B cell (primary cell): ENCODE measurements at regions not wholly inside any gene's neighbourhood (a gene's known extent, or its start where the extent isn't known, plus 50 kb on each side); places are given as distances from the start of the nearest gene placed in this dataset.

Experiments used
- ATAC-seq: fragments of 200-7000 bp; cut with Tn5 transposase; one replicate; pipeline ENCODE4 v1.10.0; 2021; ENCODE audit warnings: low read depth, mild to moderate bottlenecking, moderate number of reproducible peaks, moderate library complexity
- CTCF ChIA-PET: fragments of 350-600 bp; sonication (Branson Sonifier 250); formaldehyde crosslinking; loops from one replicate; lab custom pipeline; 2021; ENCODE audit warnings: antibody characterized with exemption, inconsistent platforms; lab: Charles Lee
- POLR2A ChIA-PET: fragments of 350-600 bp; sonication (Branson Sonifier 250); formaldehyde crosslinking; loops from one replicate; lab custom pipeline; 2021; ENCODE audit warnings: antibody characterized with exemption; lab: Charles Lee
- DNase-seq: peaks from one replicate; pipeline ENCODE4 v3.0.0; 2013
- H2AFZ ChIP-seq: 2 replicates; pipeline ENCODE4 v1.6.1; 2012; ENCODE audit warnings: mild to moderate bottlenecking, low read depth, low read length; ENCODE audit not compliant: insufficient read depth, poor library complexity, severe bottlenecking
- H3K27ac ChIP-seq, 2 donors: 1 replicate in 1 of 2; 2 replicates in 1 of 2; pipeline ENCODE4 v1.5.1; 2012 to 2013; ENCODE audit warnings: low read length in 2 of 2, mild to moderate bottlenecking in 2 of 2, moderate library complexity in 1 of 2
- H3K27me3 ChIP-seq, 4 experiments: fragments of 200-600 bp in 1 of 4; sonication (generic) in 1 of 4; replicated peaks in 1 of 4; 1 replicate in 2 of 4; 2 replicates in 2 of 4; pipeline versions ENCODE4 v1.6.1 to v1.7.0; 2013 to 2016; ENCODE audit warnings: low read length in 3 of 4, mild to moderate bottlenecking in 2 of 4, mixed read lengths in 1 of 4, moderate library complexity in 1 of 4; ENCODE audit not compliant: insufficient read depth in 4 of 4, control insufficient read depth in 3 of 4; ENCODE audit errors: control extremely low read depth in 1 of 4
- H3K36me3 ChIP-seq, 2 experiments: replicated peaks in 1 of 2; 1 replicate in 1 of 2; 2 replicates in 1 of 2; pipeline versions ENCODE4 v1.6.1 to v1.7.1; 2013; ENCODE audit warnings: low read length in 1 of 2; ENCODE audit not compliant: insufficient read depth in 2 of 2, control insufficient read depth in 1 of 2; ENCODE audit errors: control extremely low read depth in 1 of 2, extremely low read depth in 1 of 2
- H3K4me1 ChIP-seq, 2 donors: fragments of 200-600 bp in 1 of 2; sonication (generic) in 1 of 2; 1 replicate in 1 of 2; 2 replicates in 1 of 2; pipeline versions ENCODE4 v1.5.1 to v1.6.1; 2013 to 2017; ENCODE audit warnings: low read length in 2 of 2; ENCODE audit not compliant: control insufficient read depth in 2 of 2, insufficient read depth in 2 of 2
- H3K4me2 ChIP-seq: replicated peaks from 2 replicates; pipeline ENCODE3; 2012; ENCODE audit warnings: mild to moderate bottlenecking, low read depth, low read length; ENCODE audit not compliant: poor library complexity, severe bottlenecking
- H3K4me3 ChIP-seq, 5 experiments: fragments of 200-600 bp in 1 of 5; sonication (generic) in 1 of 5; 1 replicate in 3 of 5; 2 replicates in 2 of 5; pipeline versions ENCODE4 v1.5.1 to v1.7.0; 2011 to 2016; ENCODE audit warnings: low read length in 4 of 5, mild to moderate bottlenecking in 4 of 5, low read depth in 2 of 5, control low read depth in 1 of 5, moderate library complexity in 1 of 5; ENCODE audit not compliant: insufficient read depth in 1 of 5; ENCODE audit errors: control extremely low read depth in 1 of 5, extremely low read depth in 1 of 5
- H3K79me2 ChIP-seq: fragments of 200-600 bp; sonication (generic); one replicate; pipeline ENCODE4 v1.6.0; 2016; ENCODE audit warnings: low read length; ENCODE audit not compliant: control insufficient read depth, insufficient read depth
- H3K9ac ChIP-seq: fragments of 200-600 bp; sonication (generic); 2 replicates; pipeline ENCODE4 v1.6.1; 2017; ENCODE audit warnings: mild to moderate bottlenecking, low read length, moderate library complexity
- H3K9me3 ChIP-seq, 3 donors: one replicate each; pipeline versions ENCODE4 v1.6.1 to v1.7.1; 2013; ENCODE audit warnings: low read length in 2 of 3; ENCODE audit not compliant: control insufficient read depth in 2 of 3, insufficient read depth in 1 of 3; ENCODE audit errors: control extremely low read depth in 1 of 3
- H4K20me1 ChIP-seq: 2 replicates; pipeline ENCODE4 v1.6.0; 2012; ENCODE audit warnings: mild to moderate bottlenecking, low read length; ENCODE audit not compliant: insufficient read depth, control insufficient read depth, poor library complexity, severe bottlenecking
- H3K27ac Mint-ChIP-seq: one replicate; pipeline ENCODE4 v1.8.0; 2021; ENCODE audit warnings: mixed read lengths
- H3K27me3 Mint-ChIP-seq: one replicate; pipeline ENCODE4 v1.8.0; 2021; ENCODE audit warnings: mixed read lengths
- H3K4me1 Mint-ChIP-seq: one replicate; pipeline ENCODE4 v1.8.0; 2021; ENCODE audit warnings: mixed read lengths
- H3K4me3 Mint-ChIP-seq: one replicate; pipeline ENCODE4 v1.8.0; 2021; ENCODE audit warnings: mixed read lengths
- H3K9me3 Mint-ChIP-seq: one replicate; pipeline ENCODE4 v1.8.0; 2022; ENCODE audit warnings: mixed read lengths; ENCODE audit not compliant: insufficient read depth
- CTCF ChIP-seq: fragments of 200-600 bp; IDR thresholded peaks from one replicate; pipeline ENCODE4 v1.8.0; 2022; ENCODE audit warnings: antibody characterized with exemption, mild to moderate bottlenecking
- EZH2 ChIP-seq: IDR thresholded peaks from 2 replicates; pipeline ENCODE4 v1.6.1; 2012; ENCODE audit warnings: borderline replicate concordance, low read depth, mild to moderate bottlenecking, moderate library complexity, low read length; ENCODE audit not compliant: insufficient read depth, poor library complexity, severe bottlenecking
- WGBS: methylation state at CpG from one replicate; pipeline ENCODE4 v1.1.5; 2013; ENCODE audit warnings: missing lambda C conversion rate; ENCODE audit not compliant: insufficient coverage; 5-methylcytosine and 5-hydroxymethylcytosine counted together
- intact Hi-C: fragments of 100-400 bp; cut with micrococcal nuclease; formaldehyde crosslinking; loops from one replicate; pipeline ENCODE4 v1.10.0; 2022

GRCh38 chr6:16056263-16056870 is 72.5 kb upstream of the MYLIP start:
- no peak overlapping the region for H3K4me3 ChIP-seq
- H3K79me2 ChIP-seq, result no peaks in the 10 kb centered on the region
- no peaks in the 10 kb centered on the region for H3K9me3 ChIP-seq
- ATAC-seq (no peak), DNase-seq (no peak)
- no peaks in the 10 kb centered on the region for H3K4me1 Mint-ChIP-seq
- no peaks in the 10 kb centered on the region for H3K9me3 Mint-ChIP-seq
- 100% methylated on average over 2 of the region's 6 CpGs for WGBS
- H3K9ac ChIP-seq, result no peak overlapping the region
- H3K27me3 Mint-ChIP-seq, result peaks cover 3% of the 10 kb centered on the region
- POLR2A ChIA-PET, result no interaction called here
- H3K27ac ChIP-seq, result no peak overlapping the region
- H3K4me1 ChIP-seq, result no peaks in the 10 kb centered on the region
- CTCF ChIA-PET, result no interaction called here
- no peak overlapping the region for H3K4me3 Mint-ChIP-seq
- H3K27ac Mint-ChIP-seq, result no peak overlapping the region
- no peaks in the 10 kb centered on the region for H3K27me3 ChIP-seq
- H3K36me3 ChIP-seq, result no peaks in the 10 kb centered on the region
- H4K20me1 ChIP-seq, result no peaks in the 10 kb centered on the region
- no peak overlapping the region for H3K4me2 ChIP-seq
- intact Hi-C loops, result no loop called here
- TF ChIP-seq CTCF (no peak), EZH2 (no peak)
- H2AFZ ChIP-seq, result no peak overlapping the region

- ChIA-PET CTCF (no interaction called here), POLR2A (no interaction called here)
- Histone ChIP-seq H4K20me1 (no peaks in the 10 kb centered on the region), H3K36me3 (no peaks in the 10 kb centered on the region), H3K27ac (no peak overlapping the region), H3K4me1 (no peaks in the 10 kb centered on the region), H3K79me2 (no peaks in the 10 kb centered on the region), H3K9ac (no peak overlapping the region), H3K4me3 (no peak overlapping the region), H3K4me2 (no peak overlapping the region), H3K9me3 (no peaks in the 10 kb centered on the region), H3K27me3 (no peaks in the 10 kb centered on the region), H2AFZ (no peak overlapping the region)
- no peaks in the 10 kb centered on the region for H3K9me3 Mint-ChIP-seq
- no peaks in the 10 kb centered on the region for H3K4me1 Mint-ChIP-seq
- peaks cover 3% of the 10 kb centered on the region for H3K27me3 Mint-ChIP-seq
- DNase-seq, result no peak
- no peak for ATAC-seq
- 80% methylated on average over 1 of the region's 4 CpGs for WGBS
- intact Hi-C loops, result no loop called here
- no peak overlapping the region for H3K27ac Mint-ChIP-seq
- no peak overlapping the region for H3K4me3 Mint-ChIP-seq
- no peak for TF ChIP-seq CTCF
- no peak for TF ChIP-seq EZH2
These were observed 73.0 kb upstream of the MYLIP start for GRCh38 chr6:16055852-16056251.
